ENCODE measurements at regions not wholly inside any gene's neighbourhood (a gene's known extent, or its start where the extent isn't known, plus 50 kb on each side); places are given as distances from the start of the nearest gene placed in this dataset.
"Not testable (repeated sequence)": the region's sequence is repeated elsewhere in the genome, so short reads cannot be mapped to it uniquely, and the experiment has no call there.

- no peak for TF ChIP-seq POLR2A (IDR thresholded peaks at IDR 0.05; ENCODE audit: low read depth, low read length)
- DNase-seq (ENCODE audit: insufficient read length, low spot score): no peak
- no peak for FAIRE-seq
Measured at GRCh38 chr20:54794874-54795273, 319.5 kb downstream of the DOK5 start.

GRCh38 chr20:54794110-54794509 is 318.7 kb downstream of the DOK5 start:
- no peak for FAIRE-seq
- DNase-seq (ENCODE audit: insufficient read length, low spot score): no peak
- TF ChIP-seq POLR2A (IDR thresholded peaks at IDR 0.05; ENCODE audit: low read depth, low read length): no peak

- no peak for TF ChIP-seq POLR2A (IDR thresholded peaks at IDR 0.05; ENCODE audit: low read depth, low read length)
Measured at GRCh38 chr20:54793291-54793992, 318.0 kb downstream of the DOK5 start.

GRCh38 chr20:54792688-54793087 is 317.3 kb downstream of the DOK5 start:
- DNase-seq (ENCODE audit: insufficient read length, low spot score): no peak
- no peak for FAIRE-seq
- TF ChIP-seq POLR2A (IDR thresholded peaks at IDR 0.05; ENCODE audit: low read depth, low read length): no peak

More at GRCh38 chr20:54793291-54793992, 318.0 kb downstream of the DOK5 start:
- no peak for FAIRE-seq
- no peak for DNase-seq (ENCODE audit: insufficient read length, low spot score)

GRCh38 chr20:54788260-54788659 is 312.9 kb downstream of the DOK5 start:
- FAIRE-seq; DNase-seq (ENCODE audit: insufficient read length, low spot score): not testable (repeated sequence)

GRCh38 chr20:54782758-54783157 is 307.4 kb downstream of the DOK5 start:
- FAIRE-seq; DNase-seq (ENCODE audit: insufficient read length, low spot score): not testable (repeated sequence)

GRCh38 chr20:54774426-54774825 is 299.0 kb downstream of the DOK5 start:
- TF ChIP-seq POLR2A (IDR thresholded peaks at IDR 0.05; ENCODE audit: low read depth, low read length): no peak
- no peak for DNase-seq (ENCODE audit: insufficient read length, low spot score)
- FAIRE-seq: no peak

- FAIRE-seq (no peak), DNase-seq (ENCODE audit: insufficient read length, low spot score) (no peak)
- no peak for TF ChIP-seq POLR2A (IDR thresholded peaks at IDR 0.05; ENCODE audit: low read depth, low read length)
Measured at GRCh38 chr20:54773643-54774000, 298.2 kb downstream of the DOK5 start.

- FAIRE-seq (no peak), DNase-seq (ENCODE audit: insufficient read length, low spot score) (no peak)
- no peak for TF ChIP-seq POLR2A (IDR thresholded peaks at IDR 0.05; ENCODE audit: low read depth, low read length)
Measured at GRCh38 chr20:54772893-54773642, 297.7 kb downstream of the DOK5 start.

- FAIRE-seq (no peak), DNase-seq (ENCODE audit: insufficient read length, low spot score) (no peak)
- no peak for TF ChIP-seq POLR2A (IDR thresholded peaks at IDR 0.05; ENCODE audit: low read depth, low read length)
Measured at GRCh38 chr20:54766483-54766882, 291.1 kb downstream of the DOK5 start.

GRCh38 chr20:54763366-54763765 is 288.0 kb downstream of the DOK5 start:
- DNase-seq (ENCODE audit: insufficient read length, low spot score) (no peak), FAIRE-seq (no peak)
- TF ChIP-seq POLR2A (IDR thresholded peaks at IDR 0.05; ENCODE audit: low read depth, low read length): no peak

- DNase-seq (ENCODE audit: insufficient read length, low spot score) (no peak), FAIRE-seq (no peak)
- no peak for TF ChIP-seq POLR2A (IDR thresholded peaks at IDR 0.05; ENCODE audit: low read depth, low read length)
Measured at GRCh38 chr20:54759589-54759988, 284.2 kb downstream of the DOK5 start.

- FAIRE-seq (no peak), DNase-seq (ENCODE audit: insufficient read length, low spot score) (no peak)
- TF ChIP-seq POLR2A (IDR thresholded peaks at IDR 0.05; ENCODE audit: low read depth, low read length): no peak
Measured at GRCh38 chr20:54746796-54747195, 271.4 kb downstream of the DOK5 start.

GRCh38 chr20:54745780-54746179 is 270.4 kb downstream of the DOK5 start:
- FAIRE-seq (no peak), DNase-seq (ENCODE audit: insufficient read length, low spot score) (no peak)
- TF ChIP-seq POLR2A (IDR thresholded peaks at IDR 0.05; ENCODE audit: low read depth, low read length): no peak

- FAIRE-seq: no peak
- DNase-seq (ENCODE audit: insufficient read length, low spot score): no peak
- no peak for TF ChIP-seq POLR2A (IDR thresholded peaks at IDR 0.05; ENCODE audit: low read depth, low read length)
Measured at GRCh38 chr20:54744097-54744496, 268.7 kb downstream of the DOK5 start.
